Uterus (tissue), 2 donors: ENCODE measurements at regions not wholly inside any gene's neighbourhood (a gene's known extent, or its start where the extent isn't known, plus 50 kb on each side); places are given as distances from the start of the nearest gene placed in this dataset.

Source experiments
- POLR2A ChIP-seq, 2 donors: fragments of 450-650 bp; IDR thresholded peaks; one replicate each; pipeline ENCODE4 v1.6.1; 2016; ENCODE audit warnings: antibody characterized with exemption in 2 of 2, mild to moderate bottlenecking in 1 of 2, moderate library complexity in 1 of 2
- TF ChIP-seq, protein P1 (sequence below), 4 experiments: fragments of 200-600 bp in 2 of 4; fragments of 450-650 bp in 2 of 4; sonication (generic) in 2 of 4; IDR thresholded peaks; one replicate each; pipeline ENCODE4 v1.5.1; 2016 to 2019; ENCODE audit warnings: antibody characterized with exemption in 4 of 4, mild to moderate bottlenecking in 2 of 4, moderate library complexity in 1 of 4

DNA sequence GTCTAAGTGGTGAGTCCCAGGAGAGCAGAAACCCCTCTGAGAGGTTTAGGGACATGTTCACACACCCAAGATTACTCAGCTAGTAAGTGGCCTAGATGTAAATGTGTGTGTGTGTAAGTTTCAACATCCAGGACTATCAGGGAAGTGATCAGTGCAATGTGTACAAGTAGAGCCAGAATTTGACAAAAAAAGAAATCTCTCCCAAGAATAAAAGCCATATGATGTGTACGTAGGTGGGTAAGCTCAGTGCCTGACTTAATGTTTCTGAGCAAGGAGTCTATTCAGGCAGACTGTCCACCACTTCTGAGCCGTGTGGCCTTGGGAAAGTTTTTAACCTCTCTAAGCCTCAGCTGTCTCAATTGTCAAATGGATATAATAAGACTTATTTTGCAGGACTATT, 133.8 kb upstream of the NAV2 start:
- TF ChIP-seq, protein P1, sequence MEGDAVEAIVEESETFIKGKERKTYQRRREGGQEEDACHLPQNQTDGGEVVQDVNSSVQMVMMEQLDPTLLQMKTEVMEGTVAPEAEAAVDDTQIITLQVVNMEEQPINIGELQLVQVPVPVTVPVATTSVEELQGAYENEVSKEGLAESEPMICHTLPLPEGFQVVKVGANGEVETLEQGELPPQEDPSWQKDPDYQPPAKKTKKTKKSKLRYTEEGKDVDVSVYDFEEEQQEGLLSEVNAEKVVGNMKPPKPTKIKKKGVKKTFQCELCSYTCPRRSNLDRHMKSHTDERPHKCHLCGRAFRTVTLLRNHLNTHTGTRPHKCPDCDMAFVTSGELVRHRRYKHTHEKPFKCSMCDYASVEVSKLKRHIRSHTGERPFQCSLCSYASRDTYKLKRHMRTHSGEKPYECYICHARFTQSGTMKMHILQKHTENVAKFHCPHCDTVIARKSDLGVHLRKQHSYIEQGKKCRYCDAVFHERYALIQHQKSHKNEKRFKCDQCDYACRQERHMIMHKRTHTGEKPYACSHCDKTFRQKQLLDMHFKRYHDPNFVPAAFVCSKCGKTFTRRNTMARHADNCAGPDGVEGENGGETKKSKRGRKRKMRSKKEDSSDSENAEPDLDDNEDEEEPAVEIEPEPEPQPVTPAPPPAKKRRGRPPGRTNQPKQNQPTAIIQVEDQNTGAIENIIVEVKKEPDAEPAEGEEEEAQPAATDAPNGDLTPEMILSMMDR (IDR thresholded peaks at IDR 0.05), result no peak
- no peak for TF ChIP-seq POLR2A (IDR thresholded peaks at IDR 0.05)
